B cell (primary cell): ENCODE measurements at regions not wholly inside any gene's neighbourhood (a gene's known extent, or its start where the extent isn't known, plus 50 kb on each side); places are given as distances from the start of the nearest gene placed in this dataset.

Experiments used
- EZH2 ChIP-seq: IDR thresholded peaks from 2 replicates; pipeline ENCODE4 v1.6.1; 2012; ENCODE audit warnings: borderline replicate concordance, low read depth, mild to moderate bottlenecking, moderate library complexity, low read length; ENCODE audit not compliant: insufficient read depth, poor library complexity, severe bottlenecking
- TF ChIP-seq, protein P1 (sequence below): fragments of 200-600 bp; IDR thresholded peaks from one replicate; pipeline ENCODE4 v1.8.0; 2022; ENCODE audit warnings: antibody characterized with exemption, mild to moderate bottlenecking

DNA sequence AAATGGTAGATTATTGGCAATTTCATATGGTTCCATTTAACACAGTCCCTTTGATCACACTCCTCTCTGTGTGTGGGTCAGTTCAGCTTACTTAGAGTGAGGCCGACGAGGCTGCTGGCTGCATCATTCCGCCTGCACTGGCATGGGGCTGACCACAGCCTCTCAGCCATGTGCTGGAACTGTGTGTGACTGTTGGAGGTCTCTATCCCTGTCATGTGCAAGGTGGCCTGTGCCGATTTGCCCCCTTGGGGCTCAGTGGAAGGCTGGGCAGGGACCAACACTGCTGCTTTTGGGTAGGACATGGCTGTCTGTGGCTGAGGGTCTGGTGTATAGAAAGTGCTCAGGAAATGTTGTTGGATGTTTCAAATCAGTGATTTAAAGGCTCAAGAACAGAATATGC, 454.0 kb upstream of the HS6ST1 start:
- TF ChIP-seq, protein P1, sequence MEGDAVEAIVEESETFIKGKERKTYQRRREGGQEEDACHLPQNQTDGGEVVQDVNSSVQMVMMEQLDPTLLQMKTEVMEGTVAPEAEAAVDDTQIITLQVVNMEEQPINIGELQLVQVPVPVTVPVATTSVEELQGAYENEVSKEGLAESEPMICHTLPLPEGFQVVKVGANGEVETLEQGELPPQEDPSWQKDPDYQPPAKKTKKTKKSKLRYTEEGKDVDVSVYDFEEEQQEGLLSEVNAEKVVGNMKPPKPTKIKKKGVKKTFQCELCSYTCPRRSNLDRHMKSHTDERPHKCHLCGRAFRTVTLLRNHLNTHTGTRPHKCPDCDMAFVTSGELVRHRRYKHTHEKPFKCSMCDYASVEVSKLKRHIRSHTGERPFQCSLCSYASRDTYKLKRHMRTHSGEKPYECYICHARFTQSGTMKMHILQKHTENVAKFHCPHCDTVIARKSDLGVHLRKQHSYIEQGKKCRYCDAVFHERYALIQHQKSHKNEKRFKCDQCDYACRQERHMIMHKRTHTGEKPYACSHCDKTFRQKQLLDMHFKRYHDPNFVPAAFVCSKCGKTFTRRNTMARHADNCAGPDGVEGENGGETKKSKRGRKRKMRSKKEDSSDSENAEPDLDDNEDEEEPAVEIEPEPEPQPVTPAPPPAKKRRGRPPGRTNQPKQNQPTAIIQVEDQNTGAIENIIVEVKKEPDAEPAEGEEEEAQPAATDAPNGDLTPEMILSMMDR: no peak
- no peak for TF ChIP-seq EZH2
